Ascending aorta (tissue), 2 donors: ENCODE measurements at regions not wholly inside any gene's neighbourhood (a gene's known extent, or its start where the extent isn't known, plus 50 kb on each side); places are given as distances from the start of the nearest gene placed in this dataset.
"Not testable (repeated sequence)": the region's sequence is repeated elsewhere in the genome, so short reads cannot be mapped to it uniquely, and the experiment has no call there.

Experiments
- DNase-seq, 2 donors: peaks; one replicate each; pipeline ENCODE4 v3.0.0-alpha.2; 2019; ENCODE audit warnings: low spot score in 2 of 2
- H3K27ac ChIP-seq, 2 donors: fragments of 200-600 bp; sonication (generic); one replicate each; pipeline ENCODE4 v1.5.1; 2016 to 2017; ENCODE audit warnings: mild to moderate bottlenecking in 1 of 2
- H3K27me3 ChIP-seq: fragments of 200-600 bp; sonication (generic); one replicate; pipeline ENCODE4 v1.5.1; 2017
- H3K36me3 ChIP-seq, 2 donors: fragments of 200-600 bp; sonication (generic); one replicate each; pipeline ENCODE4 v1.5.1; 2016
- H3K4me1 ChIP-seq, 2 donors: fragments of 200-600 bp; sonication (generic); one replicate each; pipeline ENCODE4 v1.5.1; 2016 to 2017; ENCODE audit warnings: mild to moderate bottlenecking in 1 of 2
- H3K4me3 ChIP-seq, 2 donors: fragments of 200-600 bp; sonication (generic); one replicate each; pipeline ENCODE4 v1.5.1; 2016 to 2017; ENCODE audit warnings: mild to moderate bottlenecking in 1 of 2
- H3K9me3 ChIP-seq, 2 donors: fragments of 200-600 bp; sonication (generic); one replicate each; pipeline ENCODE4 v1.5.1; 2016
- intact Hi-C: fragments of 100-400 bp; cut with DNase I; formaldehyde crosslinking; loops from one replicate; pipeline ENCODE4 v1.15.1; 2023
- TF ChIP-seq, protein P1 (sequence below), 3 experiments: fragments of 200-600 bp in 2 of 3; fragments of 450-650 bp in 1 of 3; sonication (generic) in 2 of 3; IDR thresholded peaks; one replicate each; pipeline ENCODE4 v1.5.1; 2016 to 2019; ENCODE audit warnings: antibody characterized with exemption in 3 of 3, mild to moderate bottlenecking in 1 of 3, moderate library complexity in 1 of 3

DNA sequence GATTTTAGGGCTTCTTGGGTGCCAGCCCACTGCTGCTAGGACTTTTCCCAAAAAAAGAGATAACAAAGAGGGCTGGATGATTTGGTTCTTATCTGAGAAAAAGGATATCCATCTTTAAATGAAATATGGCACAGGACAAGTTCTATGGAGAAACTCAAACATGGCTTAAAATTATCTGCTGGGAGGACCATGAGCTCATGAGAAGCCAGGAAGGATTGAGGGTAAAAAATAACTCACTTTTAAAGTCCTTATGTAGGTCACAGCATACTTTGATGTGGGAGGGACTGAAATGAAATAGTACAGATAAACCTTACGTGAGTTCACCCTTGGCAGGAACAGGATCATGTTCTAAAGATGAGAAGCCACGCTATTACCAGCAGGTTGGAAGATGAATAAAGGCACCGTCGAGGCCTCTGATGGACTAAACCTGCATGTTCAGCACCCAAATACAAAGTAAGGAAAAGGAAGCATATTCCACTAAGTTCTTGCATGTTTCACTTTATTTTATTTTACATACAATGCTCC is 369.2 kb upstream of the KLF6 start:
- Histone ChIP-seq H3K27me3 (no peaks in the 10 kb centered on the region), H3K9me3 (no peaks in the 10 kb centered on the region), H3K4me3 (no peak overlapping the region), H3K27ac (no peak overlapping the region), H3K36me3 (no peaks in the 10 kb centered on the region), H3K4me1 (no peaks in the 10 kb centered on the region)
- TF ChIP-seq, protein P1, sequence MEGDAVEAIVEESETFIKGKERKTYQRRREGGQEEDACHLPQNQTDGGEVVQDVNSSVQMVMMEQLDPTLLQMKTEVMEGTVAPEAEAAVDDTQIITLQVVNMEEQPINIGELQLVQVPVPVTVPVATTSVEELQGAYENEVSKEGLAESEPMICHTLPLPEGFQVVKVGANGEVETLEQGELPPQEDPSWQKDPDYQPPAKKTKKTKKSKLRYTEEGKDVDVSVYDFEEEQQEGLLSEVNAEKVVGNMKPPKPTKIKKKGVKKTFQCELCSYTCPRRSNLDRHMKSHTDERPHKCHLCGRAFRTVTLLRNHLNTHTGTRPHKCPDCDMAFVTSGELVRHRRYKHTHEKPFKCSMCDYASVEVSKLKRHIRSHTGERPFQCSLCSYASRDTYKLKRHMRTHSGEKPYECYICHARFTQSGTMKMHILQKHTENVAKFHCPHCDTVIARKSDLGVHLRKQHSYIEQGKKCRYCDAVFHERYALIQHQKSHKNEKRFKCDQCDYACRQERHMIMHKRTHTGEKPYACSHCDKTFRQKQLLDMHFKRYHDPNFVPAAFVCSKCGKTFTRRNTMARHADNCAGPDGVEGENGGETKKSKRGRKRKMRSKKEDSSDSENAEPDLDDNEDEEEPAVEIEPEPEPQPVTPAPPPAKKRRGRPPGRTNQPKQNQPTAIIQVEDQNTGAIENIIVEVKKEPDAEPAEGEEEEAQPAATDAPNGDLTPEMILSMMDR (IDR thresholded peaks at IDR 0.05) = no peak
- intact Hi-C loops = no loop called here
- no peak for DNase-seq

DNA sequence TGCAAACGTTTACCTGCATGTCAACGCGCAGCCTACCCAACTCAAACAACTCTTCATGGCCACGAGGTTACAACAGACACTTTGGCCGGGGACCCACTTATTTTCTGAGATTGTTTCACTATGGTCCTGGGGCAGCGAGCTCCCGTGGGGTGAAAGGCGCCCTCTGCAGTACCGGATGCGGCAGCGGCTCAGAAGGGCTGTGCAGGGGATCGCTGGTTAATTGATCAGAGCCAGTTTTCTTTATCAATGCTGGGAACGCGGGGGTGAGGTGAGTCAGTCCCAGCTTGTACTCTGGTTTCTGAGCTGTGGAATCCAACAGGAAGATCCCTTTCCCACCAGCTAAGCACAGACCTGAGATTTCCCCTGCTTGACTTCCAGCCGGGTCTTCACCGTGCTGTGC is 366.5 kb upstream of the KLF6 start:
- Histone ChIP-seq H3K27ac (no peak overlapping the region), H3K9me3 (no peaks in the 10 kb centered on the region), H3K4me1 (no peaks in the 10 kb centered on the region), H3K4me3 (no peak overlapping the region), H3K36me3 (no peaks in the 10 kb centered on the region), H3K27me3 (no peaks in the 10 kb centered on the region)
- intact Hi-C loops = no loop called here
- TF ChIP-seq, protein P1 (IDR thresholded peaks at IDR 0.05) = no peak
- no peak for DNase-seq

DNA sequence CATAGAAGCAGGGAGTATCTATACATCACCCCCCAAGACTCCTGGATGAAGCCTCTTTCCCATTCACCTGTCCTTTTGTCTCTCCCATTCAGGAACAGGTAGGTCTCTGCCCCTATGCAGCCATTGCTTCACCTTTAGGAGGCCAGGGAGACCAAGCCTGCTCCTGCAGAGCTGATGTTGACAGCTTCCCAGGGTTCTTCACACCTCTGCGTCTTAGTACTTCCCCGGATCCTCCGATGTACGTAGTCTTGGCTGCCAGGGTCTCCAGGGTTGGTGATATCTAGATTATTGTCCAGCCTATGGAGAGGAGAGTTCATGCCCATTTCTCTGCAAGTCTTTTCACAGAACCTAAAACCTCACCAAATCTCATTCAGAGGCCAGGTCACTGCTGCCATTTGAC is 365.7 kb upstream of the KLF6 start:
- H3K36me3 ChIP-seq = no peaks in the 10 kb centered on the region
- no peaks in the 10 kb centered on the region for H3K4me1 ChIP-seq
- no peak for DNase-seq
- no peak overlapping the region for H3K4me3 ChIP-seq
- H3K27me3 ChIP-seq = no peaks in the 10 kb centered on the region
- H3K9me3 ChIP-seq = no peaks in the 10 kb centered on the region
- TF ChIP-seq, protein P1 (IDR thresholded peaks at IDR 0.05) = no peak
- intact Hi-C loops = no loop called here
- H3K27ac ChIP-seq = no peak overlapping the region

DNA sequence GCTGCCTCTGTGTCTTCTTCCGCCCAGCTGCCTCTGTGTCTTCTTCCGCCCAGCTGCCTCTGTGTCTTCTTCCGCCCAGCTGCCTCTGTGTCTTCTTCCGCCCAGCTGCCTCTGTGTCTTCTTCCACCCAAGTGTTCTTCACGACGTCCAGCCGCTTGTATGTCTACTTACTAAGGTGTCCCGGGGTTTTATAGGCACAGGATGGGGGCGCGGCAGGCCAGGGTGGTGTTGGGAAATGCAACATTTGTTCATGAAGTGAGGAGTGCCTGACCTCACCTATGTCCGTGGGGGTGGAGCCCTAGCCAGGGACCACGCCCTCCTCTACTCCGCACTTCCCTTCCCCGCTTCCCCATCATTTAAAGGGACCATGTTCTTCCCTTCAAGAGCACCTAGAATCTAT is 364.5 kb upstream of the KLF6 start:
- DNase-seq, intact Hi-C loops, H3K27me3 ChIP-seq, H3K9me3 ChIP-seq, H3K27ac ChIP-seq, H3K4me1 ChIP-seq, H3K36me3 ChIP-seq, H3K4me3 ChIP-seq: not testable (repeated sequence)

DNA sequence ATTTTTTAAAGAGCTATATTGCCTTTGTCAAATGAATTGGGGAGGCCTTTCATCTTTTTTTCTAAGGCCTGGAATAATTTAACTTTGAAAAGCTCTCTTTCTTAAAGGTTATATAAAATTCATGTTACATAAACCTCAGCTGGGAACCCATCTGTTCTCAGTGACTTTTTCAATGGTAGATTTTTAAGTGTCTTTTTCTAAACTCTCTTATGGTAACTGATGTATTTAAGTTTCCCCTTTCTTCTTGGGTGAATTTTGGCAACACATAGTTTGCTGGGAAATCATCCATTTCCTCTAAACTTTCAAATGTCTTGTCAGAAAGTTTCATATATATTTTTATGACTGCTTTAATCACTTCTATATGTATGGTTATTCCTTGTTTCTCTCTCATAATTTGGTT is 362.2 kb upstream of the KLF6 start:
- no peaks in the 10 kb centered on the region for H3K9me3 ChIP-seq
- H3K4me3 ChIP-seq = no peak overlapping the region
- no peak for DNase-seq
- intact Hi-C loops = no loop called here
- TF ChIP-seq, protein P1 (IDR thresholded peaks at IDR 0.05) = no peak
- H3K36me3 ChIP-seq = no peaks in the 10 kb centered on the region
- H3K27me3 ChIP-seq = no peaks in the 10 kb centered on the region
- H3K27ac ChIP-seq = no peak overlapping the region
- H3K4me1 ChIP-seq = no peaks in the 10 kb centered on the region

DNA sequence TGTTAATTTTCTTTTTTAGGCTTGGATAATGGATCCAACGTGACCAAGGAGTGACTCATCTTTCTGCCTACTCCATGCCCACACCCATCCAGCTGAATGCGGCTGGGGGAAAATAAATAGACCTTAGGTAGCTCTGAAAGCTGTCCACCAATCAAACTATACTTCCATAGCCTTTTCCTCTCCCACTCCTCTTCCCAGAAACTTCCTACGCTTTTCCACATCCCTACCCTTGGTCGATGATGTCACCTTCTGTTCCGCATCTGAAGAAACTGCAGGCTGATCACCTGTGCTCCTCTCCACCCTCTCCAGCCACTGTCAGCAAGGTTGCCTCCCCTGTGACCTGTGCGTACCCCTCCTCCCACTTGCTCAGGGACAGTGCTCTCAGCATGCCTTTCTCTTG is 359.8 kb upstream of the KLF6 start:
- no peak overlapping the region for H3K4me3 ChIP-seq
- intact Hi-C loops = no loop called here
- H3K27ac ChIP-seq = no peak overlapping the region
- TF ChIP-seq, protein P1 (IDR thresholded peaks at IDR 0.05) = no peak
- DNase-seq = no peak
- no peaks in the 10 kb centered on the region for H3K27me3 ChIP-seq
- no peaks in the 10 kb centered on the region for H3K4me1 ChIP-seq
- no peaks in the 10 kb centered on the region for H3K36me3 ChIP-seq
- H3K9me3 ChIP-seq = peaks cover 7 to 19% of the 10 kb centered on the region in 2 donors
